Cardiac fibroblast (primary cell): ENCODE measurements at regions not wholly inside any gene's neighbourhood (a gene's known extent, or its start where the extent isn't known, plus 50 kb on each side); places are given as distances from the start of the nearest gene placed in this dataset.

Experiments used
- DNase-seq, 2 donors: peaks; one replicate each; pipeline versions ENCODE4 v3.0.0 to v3.0.0-alpha.2; 2010; ENCODE audit warnings: low read depth in 2 of 2
- H3K4me3 ChIP-seq, 2 donors: replicated peaks in 1 of 2; 1 replicate in 1 of 2; 2 replicates in 1 of 2; pipeline ENCODE4 v1.5.1; 2011; ENCODE audit warnings: low read depth in 2 of 2, low read length in 2 of 2, mild to moderate bottlenecking in 2 of 2, moderate library complexity in 1 of 2
- CTCF ChIP-seq: IDR thresholded peaks from one replicate; pipeline ENCODE4 v1.5.1; 2011; ENCODE audit warnings: low read depth, mild to moderate bottlenecking, low read length, inconsistent platforms

- TF ChIP-seq CTCF, result no peak
- peak; percentile 3 to 47 for DNase-seq
- H3K4me3 ChIP-seq, result no peak overlapping the region
Measured at GRCh38 chr2:144660518-144661316, 140.8 kb upstream of the ZEB2 start.

- peak; percentile 69 to 95 for DNase-seq
- TF ChIP-seq CTCF, result no peak
- no peak overlapping the region for H3K4me3 ChIP-seq
Measured at GRCh38 chr2:144659731-144660275, 139.9 kb upstream of the ZEB2 start.

GRCh38 chr2:144654523-144654922 is 134.6 kb upstream of the ZEB2 start:
- no peak for DNase-seq
- H3K4me3 ChIP-seq, result no peak overlapping the region
- TF ChIP-seq CTCF, result no peak

- no peak for DNase-seq
- no peak overlapping the region for H3K4me3 ChIP-seq
- TF ChIP-seq CTCF, result no peak
Measured at GRCh38 chr2:144650907-144651306, 131.0 kb upstream of the ZEB2 start.

GRCh38 chr2:144648837-144649465 is 129.0 kb upstream of the ZEB2 start:
- H3K4me3 ChIP-seq, result no peak overlapping the region
- TF ChIP-seq CTCF, result no peak
- DNase-seq, result no peak

GRCh38 chr2:144645083-144645778 is 125.3 kb upstream of the ZEB2 start:
- TF ChIP-seq CTCF, result no peak
- no peak overlapping the region for H3K4me3 ChIP-seq
- peak in 1 of 2 donors; percentile 41 for DNase-seq
